Ascending aorta (tissue), 2 donors: ENCODE measurements at regions not wholly inside any gene's neighbourhood (a gene's known extent, or its start where the extent isn't known, plus 50 kb on each side); places are given as distances from the start of the nearest gene placed in this dataset.
"Not testable (repeated sequence)": the region's sequence is repeated elsewhere in the genome, so short reads cannot be mapped to it uniquely, and the experiment has no call there.

ENCODE experiments used
- DNase-seq, 2 donors: peaks; one replicate each; pipeline ENCODE4 v3.0.0-alpha.2; 2019; ENCODE audit warnings: low spot score in 2 of 2
- H3K27ac ChIP-seq, 2 donors: fragments of 200-600 bp; sonication (generic); one replicate each; pipeline ENCODE4 v1.5.1; 2016 to 2017; ENCODE audit warnings: mild to moderate bottlenecking in 1 of 2
- H3K27me3 ChIP-seq: fragments of 200-600 bp; sonication (generic); one replicate; pipeline ENCODE4 v1.5.1; 2017
- H3K36me3 ChIP-seq, 2 donors: fragments of 200-600 bp; sonication (generic); one replicate each; pipeline ENCODE4 v1.5.1; 2016
- H3K4me1 ChIP-seq, 2 donors: fragments of 200-600 bp; sonication (generic); one replicate each; pipeline ENCODE4 v1.5.1; 2016 to 2017; ENCODE audit warnings: mild to moderate bottlenecking in 1 of 2
- H3K4me3 ChIP-seq, 2 donors: fragments of 200-600 bp; sonication (generic); one replicate each; pipeline ENCODE4 v1.5.1; 2016 to 2017; ENCODE audit warnings: mild to moderate bottlenecking in 1 of 2
- H3K9me3 ChIP-seq, 2 donors: fragments of 200-600 bp; sonication (generic); one replicate each; pipeline ENCODE4 v1.5.1; 2016
- CTCF ChIP-seq, 3 experiments: fragments of 200-600 bp in 2 of 3; fragments of 450-650 bp in 1 of 3; sonication (generic) in 2 of 3; IDR thresholded peaks; one replicate each; pipeline ENCODE4 v1.5.1; 2016 to 2019; ENCODE audit warnings: antibody characterized with exemption in 3 of 3, mild to moderate bottlenecking in 1 of 3, moderate library complexity in 1 of 3
- intact Hi-C: fragments of 100-400 bp; cut with DNase I; formaldehyde crosslinking; loops from one replicate; pipeline ENCODE4 v1.15.1; 2023

GRCh38 chr14:48086516-48086915, 411.1 kb upstream of the MDGA2 start:
- no peak overlapping the region for H3K4me3 ChIP-seq
- intact Hi-C loops, result no loop called here
- no peak overlapping the region for H3K27ac ChIP-seq
- H3K4me1 ChIP-seq, result no peaks in the 10 kb centered on the region
- H3K9me3 ChIP-seq, result no peaks in the 10 kb centered on the region
- TF ChIP-seq CTCF (IDR thresholded peaks at IDR 0.05), result no peak
- no peak for DNase-seq
- H3K27me3 ChIP-seq, result no peaks in the 10 kb centered on the region
- H3K36me3 ChIP-seq, result no peaks in the 10 kb centered on the region

GRCh38 chr14:48075487-48075886, 400.1 kb upstream of the MDGA2 start:
- no peak overlapping the region for H3K27ac ChIP-seq
- no peak for DNase-seq
- no peaks in the 10 kb centered on the region for H3K36me3 ChIP-seq
- intact Hi-C loops, result no loop called here
- no peaks in the 10 kb centered on the region for H3K4me1 ChIP-seq
- H3K27me3 ChIP-seq, result no peaks in the 10 kb centered on the region
- no peak for TF ChIP-seq CTCF (IDR thresholded peaks at IDR 0.05)
- no peak overlapping the region for H3K4me3 ChIP-seq
- no peaks in the 10 kb centered on the region for H3K9me3 ChIP-seq

GRCh38 chr14:48052973-48053372, 377.6 kb upstream of the MDGA2 start:
- no peaks in the 10 kb centered on the region for H3K9me3 ChIP-seq
- H3K27me3 ChIP-seq, result no peaks in the 10 kb centered on the region
- intact Hi-C loops, result no loop called here
- no peak for TF ChIP-seq CTCF (IDR thresholded peaks at IDR 0.05)
- no peak overlapping the region for H3K27ac ChIP-seq
- H3K36me3 ChIP-seq, result no peaks in the 10 kb centered on the region
- no peak overlapping the region for H3K4me3 ChIP-seq
- H3K4me1 ChIP-seq, result no peaks in the 10 kb centered on the region
- no peak for DNase-seq

- Histone ChIP-seq H3K27ac (no peak overlapping the region), H3K36me3 (no peaks in the 10 kb centered on the region)
- intact Hi-C loops, result no loop called here
These were observed 360.4 kb upstream of the MDGA2 start for GRCh38 chr14:48035836-48036235.

GRCh38 chr14:48027115-48027514, 351.7 kb upstream of the MDGA2 start:
- no peaks in the 10 kb centered on the region for H3K4me1 ChIP-seq
- no peaks in the 10 kb centered on the region for H3K27me3 ChIP-seq
- intact Hi-C loops, result no loop called here
- H3K9me3 ChIP-seq, result no peaks in the 10 kb centered on the region
- no peak for DNase-seq
- H3K4me3 ChIP-seq, result no peak overlapping the region
- H3K27ac ChIP-seq, result no peak overlapping the region
- TF ChIP-seq CTCF (IDR thresholded peaks at IDR 0.05), result no peak
- no peaks in the 10 kb centered on the region for H3K36me3 ChIP-seq

More at GRCh38 chr14:48035836-48036235, 360.4 kb upstream of the MDGA2 start:
- Histone ChIP-seq H3K4me3 (no peak overlapping the region), H3K27me3 (no peaks in the 10 kb centered on the region), H3K4me1 (no peaks in the 10 kb centered on the region), H3K9me3 (no peaks in the 10 kb centered on the region)
- no peak for TF ChIP-seq CTCF (IDR thresholded peaks at IDR 0.05)
- DNase-seq, result no peak

GRCh38 chr14:48023881-48024280, 348.5 kb upstream of the MDGA2 start:
- Histone ChIP-seq H3K4me3 (no peak overlapping the region), H3K36me3 (no peaks in the 10 kb centered on the region), H3K27ac (no peak overlapping the region), H3K4me1 (no peaks in the 10 kb centered on the region), H3K27me3 (no peaks in the 10 kb centered on the region), H3K9me3 (no peaks in the 10 kb centered on the region)
- no peak for DNase-seq
- TF ChIP-seq CTCF (IDR thresholded peaks at IDR 0.05), result no peak
- intact Hi-C loops, result no loop called here

- H3K36me3 ChIP-seq, DNase-seq, H3K4me3 ChIP-seq, H3K27me3 ChIP-seq, H3K9me3 ChIP-seq, H3K4me1 ChIP-seq, intact Hi-C loops, H3K27ac ChIP-seq: not testable (repeated sequence)
These were observed 336.1 kb upstream of the MDGA2 start for GRCh38 chr14:48011484-48011883.
